H1 (cell line): ENCODE measurements at regions not wholly inside any gene's neighbourhood (a gene's known extent, or its start where the extent isn't known, plus 50 kb on each side); places are given as distances from the start of the nearest gene placed in this dataset.
"Not testable (repeated sequence)": the region's sequence is repeated elsewhere in the genome, so short reads cannot be mapped to it uniquely, and the experiment has no call there.

Experiments used
- CTCF ChIA-PET: fragments of 300-600 bp; sonication (Branson Sonifier 250); formaldehyde crosslinking; loops from one replicate; lab custom pipeline; 2021; ENCODE audit not compliant: partially characterized antibody; lab: Charles Lee
- POLR2A ChIA-PET: fragments of 300-600 bp; sonication (Branson Sonifier 250); formaldehyde crosslinking; loops from one replicate; lab custom pipeline; 2021; ENCODE audit warnings: inconsistent platforms; ENCODE audit not compliant: partially characterized antibody; lab: Charles Lee
- DNase-seq, 2 experiments: peaks; one replicate each; pipeline versions ENCODE4 v3.0.0 to v3.0.0-alpha.2; 2010 to 2022; ENCODE audit warnings: low spot score in 2 of 2, low read depth in 1 of 2, mixed read lengths in 1 of 2
- FAIRE-seq: peaks from 2 replicates; lab custom pipeline; 2011; peaks lifted over from hg19 to GRCh38; lab: Jason Lieb, UNC
- H2AFZ ChIP-seq: 2 replicates; pipeline ENCODE4 v1.8.1; 2012; ENCODE audit warnings: low read length, inconsistent platforms
- H2AK5ac ChIP-seq: 2 replicates; pipeline ENCODE4 v1.6.1; 2013; ENCODE audit warnings: low read depth, low read length
- H2BK120ac ChIP-seq: replicated peaks from 2 replicates; pipeline ENCODE3; 2013; ENCODE audit warnings: low read depth, low read length, inconsistent platforms
- H2BK12ac ChIP-seq: 2 replicates; pipeline ENCODE4 v1.6.1; 2013; ENCODE audit warnings: low read depth, low read length
- H2BK15ac ChIP-seq: 2 replicates; pipeline ENCODE4 v1.6.1; 2013; ENCODE audit warnings: low read length
- H2BK20ac ChIP-seq: 2 replicates; pipeline ENCODE4 v1.6.1; 2013; ENCODE audit warnings: low read length
- H2BK5ac ChIP-seq: 2 replicates; pipeline ENCODE4 v1.6.1; 2013; ENCODE audit warnings: low read depth, low read length
- H3K14ac ChIP-seq: 2 replicates; pipeline ENCODE4 v1.6.1; 2013; ENCODE audit warnings: inconsistent platforms; ENCODE audit not compliant: insufficient read length
- H3K18ac ChIP-seq: 2 replicates; pipeline ENCODE4 v1.6.1; 2013; ENCODE audit warnings: low read length; ENCODE audit errors: extremely low read depth
- H3K23ac ChIP-seq: 2 replicates; pipeline ENCODE4 v1.6.1; 2013; ENCODE audit warnings: inconsistent platforms; ENCODE audit not compliant: insufficient read length
- H3K23me2 ChIP-seq: 2 replicates; pipeline ENCODE4 v1.6.1; 2013; ENCODE audit warnings: low read depth, low read length
- H3K27ac ChIP-seq: 2 replicates; pipeline ENCODE4 v1.6.1; 2011; ENCODE audit warnings: low read depth, low read length, inconsistent platforms
- H3K27me3 ChIP-seq, 4 experiments: replicated peaks in 1 of 4; 1 replicate in 1 of 4; 2 replicates in 3 of 4; pipeline versions ENCODE4 v1.6.1 to v1.8.1; 2011 to 2013; ENCODE audit warnings: low read length in 3 of 4, mild to moderate bottlenecking in 3 of 4, inconsistent platforms in 2 of 4, mixed read lengths in 2 of 4, moderate library complexity in 1 of 4; ENCODE audit not compliant: control insufficient read depth in 3 of 4, insufficient read depth in 3 of 4; ENCODE audit errors: extremely low read depth in 1 of 4
- H3K36me3 ChIP-seq, 4 experiments: 2 replicates each; pipeline versions ENCODE4 v1.6.1 to v1.8.1; 2011 to 2013; ENCODE audit warnings: mild to moderate bottlenecking in 4 of 4, low read length in 3 of 4, moderate library complexity in 2 of 4, control low read depth in 1 of 4, inconsistent platforms in 1 of 4; ENCODE audit not compliant: insufficient read depth in 4 of 4, control insufficient read depth in 2 of 4
- H3K4ac ChIP-seq: replicated peaks from 2 replicates; pipeline ENCODE3; 2013; ENCODE audit warnings: low read length, low read depth, mixed read lengths, inconsistent platforms; ENCODE audit not compliant: insufficient read length
- H3K4me1 ChIP-seq, 4 experiments: replicated peaks in 1 of 4; 1 replicate in 1 of 4; 2 replicates in 3 of 4; pipeline versions ENCODE4 v1.6.1 to v1.8.1; 2011 to 2013; ENCODE audit warnings: low read length in 3 of 4, inconsistent platforms in 2 of 4, mixed read lengths in 1 of 4; ENCODE audit not compliant: insufficient read depth in 4 of 4, control insufficient read depth in 3 of 4
- H3K4me2 ChIP-seq, 2 experiments: 2 replicates each; pipeline versions ENCODE4 v1.6.1 to v1.8.1; 2011 to 2013; ENCODE audit warnings: low read depth in 2 of 2, low read length in 2 of 2, control low read depth in 1 of 2, inconsistent platforms in 1 of 2, mild to moderate bottlenecking in 1 of 2; ENCODE audit not compliant: insufficient read depth in 1 of 2
- H3K4me3 ChIP-seq, 4 experiments: fragments of 200-600, 300-600 bp in 1 of 4; sonication (generic), shearing (Covaris generic), sonication (Bioruptor Twin) in 1 of 4; 2 replicates each; pipeline versions ENCODE4 v1.5.1 to v1.8.1; 2011 to 2016; ENCODE audit warnings: low read length in 4 of 4, low read depth in 3 of 4, control low read depth in 2 of 4, inconsistent platforms in 2 of 4, mild to moderate bottlenecking in 2 of 4, mixed read lengths in 1 of 4, moderate library complexity in 1 of 4; ENCODE audit not compliant: insufficient read depth in 2 of 4; ENCODE audit errors: extremely low read depth in 1 of 4
- H3K56ac ChIP-seq: replicated peaks from 2 replicates; pipeline ENCODE3; 2013; ENCODE audit warnings: low read depth, mild to moderate bottlenecking, mixed read lengths, low read length, inconsistent platforms; ENCODE audit not compliant: insufficient read length
- H3K79me1 ChIP-seq: 2 replicates; pipeline ENCODE4 v1.6.1; 2013; ENCODE audit warnings: low read depth, low read length, control low read depth
- H3K79me2 ChIP-seq, 2 experiments: 2 replicates each; pipeline versions ENCODE4 v1.6.1 to v1.8.1; 2012 to 2013; ENCODE audit warnings: low read length in 2 of 2, mild to moderate bottlenecking in 2 of 2, inconsistent platforms in 1 of 2; ENCODE audit not compliant: insufficient read depth in 2 of 2, control insufficient read depth in 1 of 2
- H3K9ac ChIP-seq, 4 experiments: replicated peaks in 1 of 4; 1 replicate in 1 of 4; 2 replicates in 3 of 4; pipeline versions ENCODE4 v1.6.1 to v1.8.1; 2011 to 2013; ENCODE audit warnings: low read depth in 3 of 4, low read length in 3 of 4, control low read depth in 2 of 4, mild to moderate bottlenecking in 2 of 4, moderate library complexity in 2 of 4, inconsistent platforms in 1 of 4; ENCODE audit errors: extremely low read depth in 1 of 4
- H3K9me3 ChIP-seq, 2 experiments: 2 replicates each; pipeline versions ENCODE4 v1.6.1 to v1.8.1; 2012 to 2013; ENCODE audit warnings: mild to moderate bottlenecking in 2 of 2, moderate library complexity in 2 of 2, control low read depth in 1 of 2, inconsistent platforms in 1 of 2, low read depth in 1 of 2, low read length in 1 of 2, mixed read lengths in 1 of 2; ENCODE audit not compliant: insufficient read depth in 2 of 2
- H4K20me1 ChIP-seq, 2 experiments: replicated peaks in 1 of 2; 2 replicates each; pipeline versions ENCODE3 to v1.8.1; 2011 to 2013; ENCODE audit warnings: inconsistent platforms in 2 of 2, low read length in 2 of 2, mild to moderate bottlenecking in 1 of 2; ENCODE audit not compliant: insufficient read depth in 2 of 2, control insufficient read depth in 1 of 2
- H4K5ac ChIP-seq: 2 replicates; pipeline ENCODE4 v1.6.1; 2013; ENCODE audit warnings: low read length, low read depth, mixed read lengths, inconsistent platforms; ENCODE audit not compliant: insufficient read length
- H4K8ac ChIP-seq: 2 replicates; pipeline ENCODE4 v1.8.0; 2013; ENCODE audit warnings: mild to moderate bottlenecking, moderate library complexity, low read length, inconsistent platforms; ENCODE audit not compliant: insufficient read depth; ENCODE audit errors: extremely low read depth
- H4K91ac ChIP-seq: replicated peaks from 2 replicates; pipeline ENCODE3; 2013; ENCODE audit warnings: low read length, mixed read lengths, inconsistent platforms; ENCODE audit not compliant: insufficient read length
- WGBS, 2 experiments: shearing (Covaris generic) in 1 of 2; methylation state at CpG; one replicate each; pipeline versions ENCODE4 v1.1.6 to v1.1.7; 2013 to 2015; ENCODE audit warnings: low lambda C conversion rate in 2 of 2, mixed read lengths in 2 of 2, inconsistent platforms in 1 of 2, low coverage in 1 of 2, missing lambda C conversion rate in 1 of 2; ENCODE audit not compliant: insufficient replicate concordance in 2 of 2, insufficient coverage in 1 of 2, insufficient read length in 1 of 2; ENCODE audit errors: extremely low coverage in 1 of 2, missing lambda C conversion rate in 1 of 2; 5-methylcytosine and 5-hydroxymethylcytosine counted together

DNA sequence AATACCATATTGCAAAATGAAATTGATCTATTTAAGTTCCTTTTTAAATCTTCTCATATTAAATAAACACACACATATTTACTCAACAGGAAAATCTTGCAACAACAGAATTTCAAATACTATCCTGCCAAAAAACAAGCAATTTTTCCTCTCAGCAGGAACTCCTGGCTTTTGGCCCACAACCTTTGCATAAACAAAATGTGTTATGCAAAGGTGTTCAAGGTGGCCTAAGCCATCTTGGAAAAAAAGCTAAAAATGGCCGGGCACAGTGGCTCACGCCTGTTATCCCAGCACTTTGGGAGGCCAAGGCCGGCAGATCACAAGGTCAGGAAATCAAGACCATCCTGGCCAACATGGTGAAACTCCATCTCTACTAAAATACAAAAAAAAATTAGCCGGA lies 383.6 kb downstream of the KCNJ18 start:
- H3K79me1 ChIP-seq, H2AK5ac ChIP-seq, H2BK20ac ChIP-seq, H3K79me2 ChIP-seq, H3K9me3 ChIP-seq, H3K9ac ChIP-seq, H3K4me3 ChIP-seq, H4K91ac ChIP-seq, CTCF ChIA-PET, H4K5ac ChIP-seq, H3K27me3 ChIP-seq, H4K20me1 ChIP-seq, H2AFZ ChIP-seq, FAIRE-seq, POLR2A ChIA-PET, H3K23ac ChIP-seq, H3K4me1 ChIP-seq, H3K23me2 ChIP-seq, H3K18ac ChIP-seq, DNase-seq, H4K8ac ChIP-seq, H2BK15ac ChIP-seq, H3K14ac ChIP-seq, H2BK120ac ChIP-seq, H2BK12ac ChIP-seq, H2BK5ac ChIP-seq, H3K27ac ChIP-seq, H3K36me3 ChIP-seq, H3K4me2 ChIP-seq, H3K4ac ChIP-seq, H3K56ac ChIP-seq: not testable (repeated sequence)
- WGBS, 2 experiments: 50% methylated on average over 2 of the region's 4 CpGs; no CpG with 5 or more reads in 1 of the 2 experiments

DNA sequence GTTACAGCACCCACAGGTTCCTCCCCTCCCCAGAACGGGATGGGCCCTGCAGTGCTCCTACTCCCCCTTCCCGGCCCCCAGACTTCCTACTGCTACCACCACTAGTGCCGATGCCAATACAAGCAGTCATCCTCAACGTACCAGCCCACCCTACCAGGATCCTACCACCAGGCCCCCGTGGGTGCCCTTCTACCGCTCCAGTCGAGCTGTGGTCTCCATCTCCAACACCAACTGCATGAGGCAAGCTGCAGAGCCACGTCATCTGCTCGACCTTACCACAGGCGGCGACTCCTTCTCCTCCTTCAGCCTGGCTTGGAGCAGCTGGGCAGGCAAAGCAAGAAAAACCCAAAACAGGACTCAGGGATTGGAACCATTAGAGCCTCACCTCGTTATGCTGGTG lies 396.3 kb downstream of the KCNJ18 start:
- H3K27ac ChIP-seq, H4K20me1 ChIP-seq, H2BK20ac ChIP-seq, DNase-seq, H3K4me2 ChIP-seq, H3K18ac ChIP-seq, H2AFZ ChIP-seq, H3K23me2 ChIP-seq, H3K79me2 ChIP-seq, H3K36me3 ChIP-seq, H2BK15ac ChIP-seq, H3K27me3 ChIP-seq, H2BK12ac ChIP-seq, H3K23ac ChIP-seq, H2BK5ac ChIP-seq, H4K5ac ChIP-seq, H3K4ac ChIP-seq, H4K8ac ChIP-seq, H3K4me3 ChIP-seq, FAIRE-seq, H3K9ac ChIP-seq, CTCF ChIA-PET, POLR2A ChIA-PET, H3K79me1 ChIP-seq, H3K56ac ChIP-seq, H2BK120ac ChIP-seq, H4K91ac ChIP-seq, H3K14ac ChIP-seq, H2AK5ac ChIP-seq, H3K4me1 ChIP-seq: not testable (repeated sequence)
- peaks cover 0 to 23% of the 10 kb centered on the region in 2 experiments; a peak in 2 of 4 replicates for H3K9me3 ChIP-seq
- WGBS, 2 experiments: 86% methylated on average over 10 of the region's 12 CpGs; no CpG with 5 or more reads in 1 of the 2 experiments
